GM13977 (cell line): ENCODE measurements at regions not wholly inside any gene's neighbourhood (a gene's known extent, or its start where the extent isn't known, plus 50 kb on each side); places are given as distances from the start of the nearest gene placed in this dataset.
A peak's percentile ranks its signal among the peaks of the same experiment; 100 is the strongest.

ENCODE experiments used
- DNase-seq: peaks from one replicate; pipeline ENCODE4 v3.0.0; 2012; ENCODE audit warnings: low spot score
- CTCF ChIP-seq: IDR thresholded peaks from 2 replicates; pipeline ENCODE4 v1.5.1; 2012; ENCODE audit warnings: mild to moderate bottlenecking, control low read depth; ENCODE audit not compliant: insufficient read depth; ENCODE audit errors: extremely low read depth, missing control alignments
- in situ Hi-C: fragments of 300-500 bp; cut with MboI; formaldehyde crosslinking; loops from one replicate; pipeline ENCODE4 v1.12.0; 2022; ENCODE audit warnings: low sequenced_read_pairs, low pct_unique_long_range_greater_than_20kb, mixed read lengths, inconsistent platforms; ENCODE audit not compliant: unreplicated experiment

GRCh38 chr5:141765896-141766551, 84.0 kb upstream of the ARAP3 start:
- DNase-seq, result no peak
- in situ Hi-C loops, result no loop called here
- TF ChIP-seq CTCF, result no peak

GRCh38 chr5:141763541-141763940, 81.5 kb upstream of the ARAP3 start:
- no peak for TF ChIP-seq CTCF
- in situ Hi-C loops, result no loop called here
- DNase-seq, result no peak

GRCh38 chr5:141762790-141763368, 80.8 kb upstream of the ARAP3 start:
- peak; percentile 48 for DNase-seq
- in situ Hi-C loops, result no loop called here

GRCh38 chr5:141762316-141762715, 80.3 kb upstream of the ARAP3 start:
- in situ Hi-C loops, result no loop called here
- TF ChIP-seq CTCF, result no peak
- no peak for DNase-seq

More at GRCh38 chr5:141762790-141763368, 80.8 kb upstream of the ARAP3 start:
- no peak for TF ChIP-seq CTCF

- TF ChIP-seq CTCF, result no peak
- no peak for DNase-seq
- in situ Hi-C loops, result no loop called here
Observed at GRCh38 chr5:141760753-141761152, 78.7 kb upstream of the ARAP3 start.

GRCh38 chr5:141760193-141760592, 78.2 kb upstream of the ARAP3 start:
- no peak for TF ChIP-seq CTCF
- DNase-seq, result no peak
- in situ Hi-C loops, result no loop called here
